ENCODE measurements at regions not wholly inside any gene's neighbourhood (a gene's known extent, or its start where the extent isn't known, plus 50 kb on each side); places are given as distances from the start of the nearest gene placed in this dataset.

GRCh38 chr10:123507298-123507697 lies 158.9 kb upstream of the GPR26 start:
- DNase-seq: no peak

GRCh38 chr10:123509338-123509737 lies 156.8 kb upstream of the GPR26 start:
- no peak for DNase-seq

- no peak for DNase-seq
These were observed 153.0 kb upstream of the GPR26 start for GRCh38 chr10:123512901-123513775.

- DNase-seq: no peak
These were observed 152.3 kb upstream of the GPR26 start for GRCh38 chr10:123513870-123514269.

DNA sequence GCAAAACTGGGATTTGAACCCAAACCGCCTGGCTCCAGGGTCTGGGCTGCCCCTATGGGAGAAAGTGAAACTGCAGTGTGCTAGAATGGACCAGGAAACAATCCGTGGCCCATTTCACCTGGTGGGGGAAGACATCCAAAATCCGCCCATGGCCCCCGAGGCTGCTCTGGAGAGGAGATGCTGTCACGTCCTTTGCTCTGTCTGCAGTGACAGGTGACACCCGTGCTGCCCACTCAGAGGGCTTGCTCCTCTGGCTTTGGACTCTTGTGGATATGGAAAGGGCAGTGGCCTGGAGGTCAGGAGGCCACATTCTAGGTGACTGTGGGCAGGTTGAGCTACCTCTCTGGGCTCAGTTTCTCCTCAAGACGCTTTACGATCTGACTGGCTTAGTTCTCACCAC lies 151.2 kb upstream of the GPR26 start:
- no peak for DNase-seq

GRCh38 chr10:123515661-123516060 lies 150.5 kb upstream of the GPR26 start:
- no peak for DNase-seq

DNA sequence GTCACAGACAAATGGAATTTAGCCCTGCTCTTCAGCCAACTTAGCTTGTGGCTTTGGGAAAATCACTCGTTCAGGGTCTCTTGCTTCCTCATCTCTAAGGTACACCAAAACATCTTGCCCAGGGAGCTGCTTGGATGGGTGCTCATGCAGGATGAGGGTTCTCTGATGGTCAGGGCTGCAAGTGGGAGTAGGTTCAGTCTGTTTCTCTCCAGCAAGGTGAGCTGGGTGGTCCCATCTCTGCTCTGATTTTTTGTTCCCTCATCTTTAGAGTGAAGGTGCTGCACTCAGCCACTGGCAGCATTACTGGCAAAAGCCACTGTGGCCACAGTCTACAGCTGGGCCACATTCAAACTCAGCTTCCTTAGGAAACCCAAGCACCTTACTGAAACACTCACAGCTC lies 149.9 kb upstream of the GPR26 start:
- no peak for DNase-seq

DNA sequence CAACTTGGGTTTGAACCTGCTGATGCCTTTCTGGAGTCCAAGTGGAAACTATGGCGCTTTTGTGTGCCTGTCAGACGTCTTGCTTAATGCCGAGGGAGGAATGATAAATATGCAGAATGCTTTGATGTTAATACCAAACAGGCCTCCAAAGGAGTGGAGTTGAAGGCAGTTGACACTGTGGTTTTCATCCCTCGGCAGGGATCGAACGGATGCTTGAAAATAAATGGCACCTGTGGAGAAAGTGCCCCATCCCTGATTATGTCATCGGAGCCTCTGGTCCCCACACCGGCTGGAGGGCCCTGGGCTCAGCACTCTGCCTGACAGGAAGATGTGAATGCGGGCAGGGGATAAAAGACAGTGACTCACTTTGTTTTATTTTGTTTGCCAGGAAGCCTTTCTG lies 148.7 kb upstream of the GPR26 start:
- DNase-seq: no peak

- DNase-seq: no peak
These were observed 148.3 kb upstream of the GPR26 start for GRCh38 chr10:123517901-123518300.

GRCh38 chr10:123518765-123519164 lies 147.4 kb upstream of the GPR26 start:
- DNase-seq: no peak

DNA sequence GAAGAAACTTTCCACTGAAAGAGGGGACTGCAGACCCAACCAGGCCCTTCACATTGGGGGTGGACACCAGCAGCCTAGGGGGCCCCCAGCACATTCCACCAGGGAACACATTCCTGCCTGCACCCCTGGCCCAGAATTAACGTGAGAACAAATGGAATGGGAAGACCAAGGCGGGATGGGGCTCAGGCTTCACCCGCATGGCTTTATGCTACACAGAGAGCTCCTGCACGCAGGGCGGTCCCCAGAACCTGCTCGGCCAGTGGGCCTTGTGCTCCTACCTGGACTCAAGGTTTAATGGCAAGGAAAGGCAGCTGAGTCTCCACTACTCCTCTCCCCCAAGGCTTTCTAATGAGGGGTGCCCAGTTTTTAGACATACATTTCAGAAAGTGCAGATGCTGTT lies 146.3 kb upstream of the GPR26 start:
- DNase-seq: no peak

DNA sequence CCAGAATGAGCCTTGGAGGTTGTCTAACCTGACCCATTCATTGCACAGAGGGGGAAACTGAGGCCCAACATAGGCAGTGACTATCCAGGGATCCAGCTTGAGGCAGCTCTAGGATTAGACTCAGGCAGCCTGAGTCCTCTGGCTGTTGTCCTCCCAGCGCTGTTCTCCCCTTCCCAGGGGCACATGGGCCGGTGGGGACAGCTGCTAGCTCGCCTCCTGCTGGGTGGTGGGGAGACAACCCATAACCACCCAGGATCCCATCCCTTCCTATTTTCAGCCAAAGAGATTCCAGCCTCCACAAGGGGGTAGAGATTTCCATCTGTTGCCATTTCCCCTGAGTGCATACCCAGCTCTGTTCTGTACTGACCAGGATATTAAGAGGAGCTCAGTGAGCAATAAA lies 145.1 kb upstream of the GPR26 start:
- no peak for DNase-seq

- no peak for DNase-seq
These were observed 144.6 kb upstream of the GPR26 start for GRCh38 chr10:123521556-123521955.

- no peak for DNase-seq
These were observed 143.3 kb upstream of the GPR26 start for GRCh38 chr10:123522702-123523312.

- DNase-seq: no peak
These were observed 142.3 kb upstream of the GPR26 start for GRCh38 chr10:123523833-123524232.

- DNase-seq: no peak
These were observed 139.6 kb upstream of the GPR26 start for GRCh38 chr10:123526356-123527064.

DNA sequence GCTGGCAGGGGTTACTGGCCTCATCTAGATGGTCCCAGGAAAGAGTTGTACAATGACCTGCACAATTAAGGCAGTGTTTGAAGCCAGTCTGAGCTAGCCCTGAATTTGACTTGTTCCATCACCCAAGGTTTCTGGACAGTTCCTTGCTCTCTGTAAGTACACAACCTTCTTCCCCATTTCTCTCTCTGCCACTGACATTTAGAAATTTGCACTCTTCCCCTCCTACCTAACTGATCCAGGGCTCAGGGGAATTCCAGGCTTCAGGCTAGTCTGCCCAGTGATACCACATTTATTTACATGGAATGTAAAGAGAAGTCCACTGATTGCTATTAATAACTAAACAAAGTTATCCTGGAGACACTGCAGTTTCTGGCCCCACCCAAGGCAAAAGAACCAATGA lies 139.0 kb upstream of the GPR26 start:
- no peak for DNase-seq

DNA sequence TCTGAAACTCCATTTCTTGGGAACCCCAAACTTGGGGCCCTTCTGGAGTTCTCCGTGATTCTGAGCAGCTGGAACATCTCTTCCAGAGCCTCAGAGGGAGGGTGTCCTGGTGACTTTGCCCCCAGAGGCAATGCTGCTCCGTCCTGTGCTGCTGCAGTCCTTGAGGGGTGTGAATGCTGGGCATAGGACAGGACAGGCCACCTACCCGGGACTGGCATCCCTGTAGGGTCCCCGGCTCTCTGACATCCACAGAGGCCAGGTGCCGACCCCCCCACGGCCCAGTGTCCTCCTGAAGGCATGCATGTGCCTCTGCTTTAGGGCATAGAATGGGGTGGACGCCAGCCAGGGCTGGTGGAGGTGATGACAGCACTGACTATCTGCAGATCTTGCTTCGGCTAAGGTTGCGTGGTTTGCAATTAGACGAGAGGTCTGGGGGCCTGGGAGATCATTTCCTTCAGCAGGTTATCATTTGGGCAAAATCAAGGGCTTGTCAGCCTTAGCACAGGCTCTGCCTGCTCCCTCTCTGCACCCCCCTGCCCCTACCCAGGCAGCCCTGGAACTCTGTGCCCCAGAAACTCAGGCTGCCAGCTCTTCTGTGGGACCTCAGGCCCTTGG lies 136.9 kb upstream of the GPR26 start:
- DNase-seq: no peak

GRCh38 chr10:123530166-123530870 lies 135.8 kb upstream of the GPR26 start:
- DNase-seq: no peak

DNA sequence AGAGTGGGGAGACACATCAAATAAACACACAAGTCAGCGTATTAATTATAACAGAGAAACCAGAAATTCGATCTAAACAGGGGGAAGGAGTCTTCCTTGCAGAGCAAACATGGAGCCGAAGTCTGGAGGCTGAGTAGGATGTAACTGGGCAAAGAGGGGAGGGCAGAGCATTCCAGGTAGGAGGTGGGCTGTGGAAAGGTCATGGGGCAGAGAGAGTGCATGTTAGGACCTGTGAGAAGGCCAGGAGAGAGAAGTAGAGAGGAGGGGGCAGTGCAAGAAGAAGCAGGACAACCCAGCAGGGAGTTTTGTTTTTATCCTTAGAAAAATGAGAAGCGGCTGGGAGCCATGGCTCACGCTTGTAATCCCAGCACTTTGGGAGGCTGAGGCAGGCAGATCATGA lies 130.8 kb upstream of the GPR26 start:
- no peak for DNase-seq

- DNase-seq: no peak
These were observed 129.8 kb upstream of the GPR26 start for GRCh38 chr10:123536176-123536845.

Measured in activated CD4-positive, alpha-beta T cell treated with anti-CD3 and anti-CD28 coated beads for 4 hours (primary cell).